Endothelial cell of umbilical vein (primary cell): ENCODE measurements at regions not wholly inside any gene's neighbourhood (a gene's known extent, or its start where the extent isn't known, plus 50 kb on each side); places are given as distances from the start of the nearest gene placed in this dataset.

Experiments used
- POLR2A ChIP-seq: IDR thresholded peaks from 2 replicates; pipeline ENCODE4 v1.6.1; 2012; ENCODE audit warnings: low read depth, mild to moderate bottlenecking, control low read depth, low read length
- TF ChIP-seq, protein P1 (sequence below), 2 donors: IDR thresholded peaks; 1 replicate in 1 of 2; 2 replicates in 1 of 2; pipeline ENCODE4 v1.5.1; 2011; ENCODE audit warnings: low read length in 2 of 2, mild to moderate bottlenecking in 2 of 2, moderate library complexity in 2 of 2, control low read depth in 1 of 2, inconsistent platforms in 1 of 2, low read depth in 1 of 2; ENCODE audit not compliant: insufficient read depth in 1 of 2; ENCODE audit errors: extremely low read depth in 1 of 2

DNA sequence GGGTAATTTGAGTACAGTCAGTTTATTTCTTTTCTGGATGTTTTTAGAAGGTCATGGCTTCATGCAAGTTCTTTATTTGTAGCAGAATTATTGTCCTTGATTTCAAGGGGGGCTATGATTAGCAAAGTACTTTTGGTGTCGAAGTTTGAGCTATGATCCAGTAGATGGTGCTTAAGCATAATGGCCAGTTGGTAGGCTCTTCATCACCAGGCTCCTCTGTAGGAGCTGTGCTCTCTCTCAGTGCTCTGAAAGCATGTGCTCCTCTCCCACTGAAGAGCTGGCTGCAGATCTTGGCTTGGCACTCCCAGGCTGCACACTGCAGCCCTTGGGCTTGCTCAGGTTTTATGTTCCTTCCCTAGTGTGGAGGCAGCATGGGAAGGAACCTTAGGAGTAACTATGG lies 852.7 kb downstream of the LUZP2 start:
- TF ChIP-seq POLR2A = no peak
- TF ChIP-seq, protein P1, sequence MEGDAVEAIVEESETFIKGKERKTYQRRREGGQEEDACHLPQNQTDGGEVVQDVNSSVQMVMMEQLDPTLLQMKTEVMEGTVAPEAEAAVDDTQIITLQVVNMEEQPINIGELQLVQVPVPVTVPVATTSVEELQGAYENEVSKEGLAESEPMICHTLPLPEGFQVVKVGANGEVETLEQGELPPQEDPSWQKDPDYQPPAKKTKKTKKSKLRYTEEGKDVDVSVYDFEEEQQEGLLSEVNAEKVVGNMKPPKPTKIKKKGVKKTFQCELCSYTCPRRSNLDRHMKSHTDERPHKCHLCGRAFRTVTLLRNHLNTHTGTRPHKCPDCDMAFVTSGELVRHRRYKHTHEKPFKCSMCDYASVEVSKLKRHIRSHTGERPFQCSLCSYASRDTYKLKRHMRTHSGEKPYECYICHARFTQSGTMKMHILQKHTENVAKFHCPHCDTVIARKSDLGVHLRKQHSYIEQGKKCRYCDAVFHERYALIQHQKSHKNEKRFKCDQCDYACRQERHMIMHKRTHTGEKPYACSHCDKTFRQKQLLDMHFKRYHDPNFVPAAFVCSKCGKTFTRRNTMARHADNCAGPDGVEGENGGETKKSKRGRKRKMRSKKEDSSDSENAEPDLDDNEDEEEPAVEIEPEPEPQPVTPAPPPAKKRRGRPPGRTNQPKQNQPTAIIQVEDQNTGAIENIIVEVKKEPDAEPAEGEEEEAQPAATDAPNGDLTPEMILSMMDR (IDR thresholded peaks at IDR 0.05; ENCODE audit: extremely low read depth in 1 of 2, insufficient read depth in 1 of 2, low read depth in 1 of 2, low read length in 2 of 2) = no peak
